Nephron progenitor cell (in vitro differentiated cells): ENCODE measurements at regions not wholly inside any gene's neighbourhood (a gene's known extent, or its start where the extent isn't known, plus 50 kb on each side); places are given as distances from the start of the nearest gene placed in this dataset.

Experiments used
- DNase-seq: peaks from one replicate; pipeline ENCODE4 v3.0.0; 2021
- H3K27ac Mint-ChIP-seq: 2 replicates; pipeline ENCODE4 v1.8.0; 2021; ENCODE audit warnings: mild to moderate bottlenecking, moderate library complexity, mixed read lengths
- H3K27me3 Mint-ChIP-seq: 2 replicates; pipeline ENCODE4 v1.8.0; 2021; ENCODE audit warnings: mild to moderate bottlenecking, low read depth, mixed read lengths; ENCODE audit not compliant: poor library complexity
- H3K36me3 Mint-ChIP-seq: 2 replicates; pipeline ENCODE4 v1.8.0; 2021; ENCODE audit warnings: low read depth, mixed read lengths
- H3K4me1 Mint-ChIP-seq: 2 replicates; pipeline ENCODE4 v1.8.0; 2021; ENCODE audit warnings: mixed read lengths
- H3K4me3 Mint-ChIP-seq: 2 replicates; pipeline ENCODE4 v1.8.0; 2021; ENCODE audit warnings: mild to moderate bottlenecking, moderate library complexity, mixed read lengths
- H3K9me3 Mint-ChIP-seq: 2 replicates; pipeline ENCODE4 v1.8.0; 2021; ENCODE audit warnings: mild to moderate bottlenecking, moderate library complexity, mixed read lengths
- CTCF ChIP-seq: fragments of 200-600 bp; sonication (generic); IDR thresholded peaks from 2 replicates; pipeline ENCODE4 v1.5.0; 2021; ENCODE audit warnings: antibody characterized with exemption

- no peak overlapping the region for H3K4me3 Mint-ChIP-seq
- peaks cover 33% of the 10 kb centered on the region for H3K4me1 Mint-ChIP-seq
- H3K9me3 Mint-ChIP-seq: no peaks in the 10 kb centered on the region
- no peak for TF ChIP-seq CTCF
- no peaks in the 10 kb centered on the region for H3K27me3 Mint-ChIP-seq
- H3K36me3 Mint-ChIP-seq: no peaks in the 10 kb centered on the region
- H3K27ac Mint-ChIP-seq: no peak overlapping the region
- no peak for DNase-seq
Observed at GRCh38 chr20:22411627-22412450, 172.5 kb downstream of the FOXA2 start.

GRCh38 chr20:22411286-22411626 is 173.1 kb downstream of the FOXA2 start:
- H3K27me3 Mint-ChIP-seq: no peaks in the 10 kb centered on the region
- no peak overlapping the region for H3K4me3 Mint-ChIP-seq
- peaks cover 34% of the 10 kb centered on the region for H3K4me1 Mint-ChIP-seq
- no peak overlapping the region for H3K27ac Mint-ChIP-seq
- no peak for TF ChIP-seq CTCF
- DNase-seq: no peak
- no peaks in the 10 kb centered on the region for H3K9me3 Mint-ChIP-seq
- H3K36me3 Mint-ChIP-seq: no peaks in the 10 kb centered on the region

- no peak overlapping the region for H3K27ac Mint-ChIP-seq
- no peaks in the 10 kb centered on the region for H3K27me3 Mint-ChIP-seq
- TF ChIP-seq CTCF: no peak
- H3K36me3 Mint-ChIP-seq: no peaks in the 10 kb centered on the region
- no peak for DNase-seq
- no peaks in the 10 kb centered on the region for H3K9me3 Mint-ChIP-seq
- peaks cover 35% of the 10 kb centered on the region for H3K4me1 Mint-ChIP-seq
- no peak overlapping the region for H3K4me3 Mint-ChIP-seq
Observed at GRCh38 chr20:22410556-22411130, 173.7 kb downstream of the FOXA2 start.

- no peak overlapping the region for H3K4me3 Mint-ChIP-seq
- no peak for TF ChIP-seq CTCF
- H3K36me3 Mint-ChIP-seq: no peaks in the 10 kb centered on the region
- no peaks in the 10 kb centered on the region for H3K27me3 Mint-ChIP-seq
- DNase-seq: no peak
- H3K27ac Mint-ChIP-seq: no peak overlapping the region
- H3K9me3 Mint-ChIP-seq: no peaks in the 10 kb centered on the region
- H3K4me1 Mint-ChIP-seq: peaks cover 42% of the 10 kb centered on the region
Observed at GRCh38 chr20:22408521-22409402, 175.6 kb downstream of the FOXA2 start.

GRCh38 chr20:22407237-22408193 is 176.9 kb downstream of the FOXA2 start:
- Mint-ChIP-seq H3K4me3 (no peak overlapping the region), H3K4me1 (peaks cover 42% of the 10 kb centered on the region), H3K36me3 (no peaks in the 10 kb centered on the region), H3K27ac (no peak overlapping the region), H3K27me3 (no peaks in the 10 kb centered on the region), H3K9me3 (no peaks in the 10 kb centered on the region)
- DNase-seq: no peak
- no peak for TF ChIP-seq CTCF
